Transverse colon (tissue), 4 donors: ENCODE measurements at regions not wholly inside any gene's neighbourhood (a gene's known extent, or its start where the extent isn't known, plus 50 kb on each side); places are given as distances from the start of the nearest gene placed in this dataset.

Experiments used
- DNase-seq: peaks from one replicate; pipeline ENCODE4 v3.0.0-alpha.2; 2019
- H3K27ac ChIP-seq, 4 donors: fragments of 200-600 bp; sonication (generic); 2 replicates each; pipeline ENCODE4 v1.5.1; 2016 to 2018; ENCODE audit warnings: inconsistent platforms in 4 of 4
- H3K27me3 ChIP-seq: fragments of 200-600 bp; sonication (generic); 2 replicates; pipeline ENCODE4 v1.5.1; 2017; ENCODE audit warnings: inconsistent platforms
- H3K36me3 ChIP-seq, 4 donors: fragments of 200-600 bp; sonication (generic); 2 replicates each; pipeline ENCODE4 v1.5.1; 2017 to 2019; ENCODE audit warnings: inconsistent platforms in 4 of 4
- H3K4me1 ChIP-seq, 4 donors: fragments of 200-600 bp; sonication (generic); 2 replicates each; pipeline ENCODE4 v1.5.1; 2017 to 2020; ENCODE audit warnings: inconsistent platforms in 4 of 4
- H3K4me3 ChIP-seq, 4 donors: fragments of 200-600 bp; sonication (generic); 1 replicate in 1 of 4; 2 replicates in 3 of 4; pipeline versions ENCODE4 v1.5.1 to v1.6.1; 2017 to 2019; ENCODE audit warnings: inconsistent platforms in 4 of 4
- H3K9me3 ChIP-seq, 2 donors: fragments of 200-600 bp; sonication (generic); 2 replicates each; pipeline ENCODE4 v1.5.1; 2017 to 2019; ENCODE audit warnings: inconsistent platforms in 2 of 2
- CTCF ChIP-seq, 5 experiments: fragments of 200-600 bp in 3 of 5; fragments of 450-650 bp in 2 of 5; sonication (generic) in 3 of 5; IDR thresholded peaks; 1 replicate in 2 of 5; 2 replicates in 3 of 5; pipeline ENCODE4 v1.5.1; 2016 to 2017; ENCODE audit warnings: antibody characterized with exemption in 5 of 5, inconsistent platforms in 3 of 5, mild to moderate bottlenecking in 2 of 5, moderate library complexity in 1 of 5
- EP300 ChIP-seq: sonication (generic); formaldehyde crosslinking; IDR thresholded peaks from one replicate; pipeline ENCODE4 v1.6.1; 2017; ENCODE audit warnings: antibody characterized with exemption, low read depth
- POLR2A ChIP-seq: fragments of 450-650 bp; IDR thresholded peaks from one replicate; pipeline ENCODE4 v1.6.1; 2016; ENCODE audit warnings: antibody characterized with exemption, mild to moderate bottlenecking, moderate library complexity
- POLR2AphosphoS5 ChIP-seq, 3 donors: sonication (generic); formaldehyde crosslinking; IDR thresholded peaks; one replicate each; pipeline ENCODE4 v1.6.1; 2016; ENCODE audit warnings: antibody characterized with exemption in 3 of 3
- WGBS, 2 donors: methylation state at CpG; one replicate each; pipeline ENCODE4 v1.1.5; 2018; ENCODE audit warnings: low coverage in 1 of 2; 5-methylcytosine and 5-hydroxymethylcytosine counted together
- in situ Hi-C, 4 donors: fragments of 200-750 bp; cut with MboI; loops; one replicate each; pipeline versions ENCODE4 v1.15.0 to v1.15.1; 2017; ENCODE audit warnings: low sequenced_read_pairs in 3 of 4, low pct_ligation_motif_present in 1 of 4, low pct_unique_long_range_greater_than_20kb in 1 of 4
- intact Hi-C: fragments of 100-400 bp; cut with DNase I; formaldehyde crosslinking; loops from one replicate; pipeline ENCODE4 v1.15.1; 2023; ENCODE audit warnings: low total_unique reads

GRCh38 chr7:46459942-46460341, 538.9 kb upstream of the IGFBP3 start:
- intact Hi-C loops (no loop called here), in situ Hi-C loops (no loop called here)
- Histone ChIP-seq H3K27me3 (no peaks in the 10 kb centered on the region), H3K4me3 (no peak overlapping the region), H3K4me1 (no peaks in the 10 kb centered on the region), H3K9me3 (peaks cover 0 to 9% of the 10 kb centered on the region in 2 donors), H3K27ac (no peak overlapping the region), H3K36me3 (no peaks in the 10 kb centered on the region)
- 73 to 80% methylated on average over 1 of the region's 1 CpG for WGBS, 2 donors
- TF ChIP-seq POLR2A (no peak), EP300 (no peak), POLR2AphosphoS5 (IDR thresholded peaks at IDR 0.05) (no peak), CTCF (IDR thresholded peaks at IDR 0.05) (no peak)
- DNase-seq: no peak

DNA sequence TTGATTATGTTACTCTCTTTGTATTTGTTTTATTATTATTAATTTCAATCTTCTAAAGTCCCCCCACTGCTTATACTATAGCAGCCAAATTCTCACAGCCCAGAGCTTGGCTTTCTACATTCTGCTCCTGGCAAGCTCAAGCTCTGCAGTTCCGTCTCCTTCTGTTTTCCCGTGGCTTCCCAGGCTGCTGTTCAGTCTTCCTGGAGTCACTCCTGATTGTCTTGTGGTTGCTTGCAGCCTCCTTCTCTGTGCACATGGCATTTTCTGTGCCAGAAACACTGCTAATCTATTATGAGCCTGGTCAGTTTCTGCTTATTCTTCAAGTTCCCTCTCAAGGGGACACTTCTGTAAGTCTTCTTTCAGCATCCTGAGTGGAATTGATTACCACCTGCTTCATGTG, 533.7 kb upstream of the IGFBP3 start:
- Histone ChIP-seq H3K27me3 (no peaks in the 10 kb centered on the region), H3K27ac (no peak overlapping the region), H3K4me1 (no peaks in the 10 kb centered on the region), H3K36me3 (no peaks in the 10 kb centered on the region), H3K9me3 (no peaks in the 10 kb centered on the region), H3K4me3 (no peak overlapping the region)
- no peak for TF ChIP-seq POLR2A
- TF ChIP-seq EP300: no peak
- no peak for TF ChIP-seq POLR2AphosphoS5 (IDR thresholded peaks at IDR 0.05)
- TF ChIP-seq CTCF (IDR thresholded peaks at IDR 0.05): no peak
- in situ Hi-C loops (no loop called here), intact Hi-C loops (no loop called here)
- no peak for DNase-seq
- 68 to 71% methylated on average over 2 of the region's 2 CpGs for WGBS, 2 donors

GRCh38 chr7:46452561-46453135, 531.6 kb upstream of the IGFBP3 start:
- Histone ChIP-seq H3K4me1 (no peaks in the 10 kb centered on the region), H3K27me3 (no peaks in the 10 kb centered on the region), H3K27ac (no peak overlapping the region), H3K9me3 (no peaks in the 10 kb centered on the region), H3K36me3 (no peaks in the 10 kb centered on the region), H3K4me3 (no peak overlapping the region)
- TF ChIP-seq CTCF (IDR thresholded peaks at IDR 0.05) (no peak), POLR2AphosphoS5 (IDR thresholded peaks at IDR 0.05) (no peak), EP300 (no peak), POLR2A (no peak)
- in situ Hi-C loops: no loop called here
- intact Hi-C loops: no loop called here
- 56 to 68% methylated on average over 1 of the region's 1 CpG for WGBS, 2 donors
- no peak for DNase-seq

- Histone ChIP-seq H3K27ac (no peak overlapping the region), H3K4me3 (no peak overlapping the region), H3K36me3 (no peaks in the 10 kb centered on the region), H3K4me1 (no peaks in the 10 kb centered on the region), H3K9me3 (no peaks in the 10 kb centered on the region), H3K27me3 (no peaks in the 10 kb centered on the region)
- no peak for TF ChIP-seq POLR2AphosphoS5 (IDR thresholded peaks at IDR 0.05)
- no peak for TF ChIP-seq POLR2A
- TF ChIP-seq CTCF (IDR thresholded peaks at IDR 0.05): no peak
- TF ChIP-seq EP300: no peak
- DNase-seq: no peak
- in situ Hi-C loops: no loop called here
- intact Hi-C loops: loop anchor here (1.0 kb wide), 1 partner anchor 20 kb away; no protein-coding TSS in a partner anchor
Observed at GRCh38 chr7:46451846-46452245, 530.8 kb upstream of the IGFBP3 start.
